Lower leg skin (tissue), 3 donors: ENCODE measurements at regions not wholly inside any gene's neighbourhood (a gene's known extent, or its start where the extent isn't known, plus 50 kb on each side); places are given as distances from the start of the nearest gene placed in this dataset.

Experiments used
- POLR2A ChIP-seq, 2 donors: fragments of 450-650 bp; IDR thresholded peaks; one replicate each; pipeline ENCODE4 v1.6.1; 2016 to 2017; ENCODE audit warnings: antibody characterized with exemption in 2 of 2, mild to moderate bottlenecking in 1 of 2, moderate library complexity in 1 of 2
- TF ChIP-seq, protein P1 (sequence below), 3 donors: fragments of 450-650 bp; IDR thresholded peaks; one replicate each; pipeline ENCODE4 v1.5.1; 2016; ENCODE audit warnings: antibody characterized with exemption in 3 of 3, mild to moderate bottlenecking in 3 of 3, moderate library complexity in 2 of 3

DNA sequence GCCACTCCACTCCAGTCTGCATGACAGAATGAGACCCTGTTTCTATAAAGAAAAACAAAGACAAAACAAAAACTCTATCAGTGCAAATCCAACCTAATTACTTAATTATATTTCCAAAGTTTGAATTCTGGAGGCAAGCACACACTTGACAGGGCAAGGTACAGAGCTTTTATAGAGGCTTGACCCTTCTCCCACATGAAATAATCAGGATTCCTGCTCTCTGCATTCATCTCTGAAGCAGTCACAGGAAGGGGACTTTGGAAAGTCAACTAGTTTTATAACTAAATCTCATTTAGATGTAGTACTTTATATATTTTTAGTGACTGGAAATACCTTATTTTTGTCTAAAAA is 91.9 kb upstream of the CHD1 start:
- TF ChIP-seq, protein P1, sequence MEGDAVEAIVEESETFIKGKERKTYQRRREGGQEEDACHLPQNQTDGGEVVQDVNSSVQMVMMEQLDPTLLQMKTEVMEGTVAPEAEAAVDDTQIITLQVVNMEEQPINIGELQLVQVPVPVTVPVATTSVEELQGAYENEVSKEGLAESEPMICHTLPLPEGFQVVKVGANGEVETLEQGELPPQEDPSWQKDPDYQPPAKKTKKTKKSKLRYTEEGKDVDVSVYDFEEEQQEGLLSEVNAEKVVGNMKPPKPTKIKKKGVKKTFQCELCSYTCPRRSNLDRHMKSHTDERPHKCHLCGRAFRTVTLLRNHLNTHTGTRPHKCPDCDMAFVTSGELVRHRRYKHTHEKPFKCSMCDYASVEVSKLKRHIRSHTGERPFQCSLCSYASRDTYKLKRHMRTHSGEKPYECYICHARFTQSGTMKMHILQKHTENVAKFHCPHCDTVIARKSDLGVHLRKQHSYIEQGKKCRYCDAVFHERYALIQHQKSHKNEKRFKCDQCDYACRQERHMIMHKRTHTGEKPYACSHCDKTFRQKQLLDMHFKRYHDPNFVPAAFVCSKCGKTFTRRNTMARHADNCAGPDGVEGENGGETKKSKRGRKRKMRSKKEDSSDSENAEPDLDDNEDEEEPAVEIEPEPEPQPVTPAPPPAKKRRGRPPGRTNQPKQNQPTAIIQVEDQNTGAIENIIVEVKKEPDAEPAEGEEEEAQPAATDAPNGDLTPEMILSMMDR (IDR thresholded peaks at IDR 0.05): no peak
- TF ChIP-seq POLR2A (IDR thresholded peaks at IDR 0.05): no peak
